ENCODE measurements at regions not wholly inside any gene's neighbourhood (a gene's known extent, or its start where the extent isn't known, plus 50 kb on each side); places are given as distances from the start of the nearest gene placed in this dataset.

DNA sequence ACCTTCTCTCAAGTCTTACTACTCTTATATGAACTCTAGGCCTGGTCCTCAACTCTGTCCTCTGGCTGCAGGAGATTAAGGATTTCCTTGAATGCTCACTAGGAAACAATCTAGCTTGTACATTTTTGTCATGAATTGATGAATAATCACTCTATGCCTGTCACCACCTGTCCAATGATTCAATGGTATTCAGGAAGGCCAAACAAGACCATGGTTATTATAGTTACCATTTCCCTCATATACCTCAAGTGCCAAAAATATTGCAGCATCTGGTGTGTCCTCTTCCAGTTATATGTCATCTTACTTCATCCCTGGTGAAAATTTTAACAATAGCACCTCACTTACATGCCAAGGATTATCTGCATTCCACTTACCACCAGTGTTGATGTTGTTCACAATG lies 179.0 kb upstream of the MOCS2 start:
- no peaks in the 10 kb centered on the region for H3K36me3 ChIP-seq (ENCODE audit: insufficient read depth, low read length)
- no peak for TF ChIP-seq CTCF (IDR thresholded peaks at IDR 0.05; ENCODE audit: extremely low read depth, low read depth, low read length)
- no peak overlapping the region for H3K4me3 ChIP-seq (ENCODE audit: insufficient read depth, low read length)
- H4K20me1 ChIP-seq (ENCODE audit: insufficient read depth, low read length) = no peaks in the 10 kb centered on the region
- no peaks in the 10 kb centered on the region for H3K79me2 ChIP-seq (ENCODE audit: insufficient read depth, low read length)
- H3K4me1 ChIP-seq (ENCODE audit: insufficient read depth, low read length) = no peaks in the 10 kb centered on the region
- no peak overlapping the region for H2AFZ ChIP-seq (ENCODE audit: low read length)
- DNase-seq (ENCODE audit: insufficient read length, low spot score, missing footprints) = no peak
- H3K4me2 ChIP-seq (ENCODE audit: insufficient read depth, low read length) = no peak overlapping the region
- no peaks in the 10 kb centered on the region for H3K27me3 ChIP-seq (ENCODE audit: insufficient read depth, low read length)
- no peaks in the 10 kb centered on the region for H3K9me3 ChIP-seq (ENCODE audit: low read depth, low read length)
- H3K27ac ChIP-seq (ENCODE audit: low read depth, low read length) = no peak overlapping the region

DNA sequence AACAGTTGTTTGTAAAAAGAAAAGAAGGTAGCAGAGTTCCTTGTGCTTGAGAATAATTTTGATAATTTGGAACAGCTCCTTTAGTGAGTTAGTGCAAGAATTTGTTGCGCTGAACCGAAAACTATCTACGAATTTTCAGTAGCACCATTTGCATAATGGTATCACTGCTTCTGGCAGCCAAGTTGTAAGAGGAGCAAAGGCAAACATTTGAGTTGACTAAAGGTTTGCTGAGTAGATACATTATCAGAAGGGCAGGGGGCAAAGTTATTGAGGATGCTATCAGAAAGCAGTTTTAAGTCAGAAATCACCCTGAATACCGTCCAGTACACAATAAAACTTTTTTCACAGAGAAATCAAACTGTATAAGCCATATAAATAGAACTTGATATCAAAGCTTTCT lies 181.5 kb upstream of the MOCS2 start:
- TF ChIP-seq CTCF (IDR thresholded peaks at IDR 0.05; ENCODE audit: extremely low read depth, low read depth, low read length) = no peak
- no peaks in the 10 kb centered on the region for H3K9me3 ChIP-seq (ENCODE audit: low read depth, low read length)

DNA sequence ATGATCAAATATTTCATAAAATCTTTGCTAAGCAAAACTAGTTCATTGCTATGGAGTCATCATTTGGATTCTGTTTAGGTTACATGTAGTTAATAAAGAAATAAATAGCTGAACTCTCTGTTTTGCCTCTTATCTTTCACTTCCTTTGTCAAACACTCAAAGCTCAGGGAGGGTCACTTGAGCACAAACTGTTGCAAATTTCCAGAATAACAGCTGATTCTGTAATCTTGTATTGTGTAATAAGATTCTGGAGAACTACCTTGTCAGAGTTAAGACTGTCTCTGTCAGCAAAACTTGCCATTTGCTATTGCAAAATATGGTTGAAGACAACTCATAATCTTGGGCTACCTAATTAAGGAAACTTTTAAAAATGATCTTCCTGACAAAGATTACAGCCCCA lies 182.0 kb upstream of the MOCS2 start:
- no peaks in the 10 kb centered on the region for H3K36me3 ChIP-seq (ENCODE audit: insufficient read depth, low read length)
- no peak overlapping the region for H2AFZ ChIP-seq (ENCODE audit: low read length)
- DNase-seq (ENCODE audit: insufficient read length, low spot score, missing footprints) = no peak
- no peak overlapping the region for H3K4me3 ChIP-seq (ENCODE audit: insufficient read depth, low read length)
- no peaks in the 10 kb centered on the region for H3K27me3 ChIP-seq (ENCODE audit: insufficient read depth, low read length)
- H3K4me1 ChIP-seq (ENCODE audit: insufficient read depth, low read length) = no peaks in the 10 kb centered on the region
- no peaks in the 10 kb centered on the region for H3K9me3 ChIP-seq (ENCODE audit: low read depth, low read length)
- no peak overlapping the region for H3K4me2 ChIP-seq (ENCODE audit: insufficient read depth, low read length)
- H3K79me2 ChIP-seq (ENCODE audit: insufficient read depth, low read length) = no peaks in the 10 kb centered on the region
- no peak for TF ChIP-seq CTCF (IDR thresholded peaks at IDR 0.05; ENCODE audit: extremely low read depth, low read depth, low read length)
- no peaks in the 10 kb centered on the region for H4K20me1 ChIP-seq (ENCODE audit: insufficient read depth, low read length)
- no peak overlapping the region for H3K27ac ChIP-seq (ENCODE audit: low read depth, low read length)

More for the DNA sequence above, 181.5 kb upstream of the MOCS2 start:
- no peak overlapping the region for H3K4me2 ChIP-seq (ENCODE audit: insufficient read depth, low read length)
- H3K27ac ChIP-seq (ENCODE audit: low read depth, low read length) = no peak overlapping the region
- H4K20me1 ChIP-seq (ENCODE audit: insufficient read depth, low read length) = no peaks in the 10 kb centered on the region
- no peak overlapping the region for H2AFZ ChIP-seq (ENCODE audit: low read length)
- H3K36me3 ChIP-seq (ENCODE audit: insufficient read depth, low read length) = no peaks in the 10 kb centered on the region
- DNase-seq (ENCODE audit: insufficient read length, low spot score, missing footprints) = no peak
- no peak overlapping the region for H3K4me3 ChIP-seq (ENCODE audit: insufficient read depth, low read length)
- no peaks in the 10 kb centered on the region for H3K27me3 ChIP-seq (ENCODE audit: insufficient read depth, low read length)
- no peaks in the 10 kb centered on the region for H3K79me2 ChIP-seq (ENCODE audit: insufficient read depth, low read length)
- no peaks in the 10 kb centered on the region for H3K4me1 ChIP-seq (ENCODE audit: insufficient read depth, low read length)

DNA sequence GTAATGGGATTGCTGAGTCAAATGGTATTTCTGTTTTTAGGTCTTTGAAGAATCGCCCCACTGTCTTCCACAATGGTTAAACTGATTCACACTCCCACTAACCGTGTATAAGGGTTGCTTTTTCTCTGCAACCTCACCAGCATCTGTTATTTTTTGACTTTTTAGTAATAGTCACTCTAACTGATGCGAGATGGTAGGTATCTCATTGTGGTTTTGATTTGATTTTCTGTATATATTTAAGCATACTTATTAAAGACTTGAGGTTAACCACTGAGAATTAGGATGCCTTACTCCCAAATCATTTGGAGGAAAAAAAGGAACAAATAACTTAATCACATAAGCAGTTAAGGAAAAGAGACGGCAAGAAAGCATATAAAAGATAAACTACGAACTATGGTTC lies 181.6 kb upstream of the FST start:
- no peak overlapping the region for H3K27ac ChIP-seq (ENCODE audit: low read depth, low read length)
- no peaks in the 10 kb centered on the region for H4K20me1 ChIP-seq (ENCODE audit: insufficient read depth, low read length)
- no peaks in the 10 kb centered on the region for H3K27me3 ChIP-seq (ENCODE audit: insufficient read depth, low read length)
- no peak overlapping the region for H3K4me2 ChIP-seq (ENCODE audit: insufficient read depth, low read length)
- no peaks in the 10 kb centered on the region for H3K36me3 ChIP-seq (ENCODE audit: insufficient read depth, low read length)
- no peak for TF ChIP-seq CTCF (IDR thresholded peaks at IDR 0.05; ENCODE audit: extremely low read depth, low read depth, low read length)
- H3K79me2 ChIP-seq (ENCODE audit: insufficient read depth, low read length) = no peaks in the 10 kb centered on the region
- H3K4me3 ChIP-seq (ENCODE audit: insufficient read depth, low read length) = no peak overlapping the region
- no peaks in the 10 kb centered on the region for H3K9me3 ChIP-seq (ENCODE audit: low read depth, low read length)
- H3K4me1 ChIP-seq (ENCODE audit: insufficient read depth, low read length) = peaks cover 13% of the 10 kb centered on the region
- DNase-seq (ENCODE audit: insufficient read length, low spot score, missing footprints) = no peak
- H2AFZ ChIP-seq (ENCODE audit: low read length) = no peak overlapping the region

Measured in osteoblast (primary cell).